Mucosa of rectum (tissue), 2 donors: ENCODE measurements at regions not wholly inside any gene's neighbourhood (a gene's known extent, or its start where the extent isn't known, plus 50 kb on each side); places are given as distances from the start of the nearest gene placed in this dataset.
A peak's percentile ranks its signal among the peaks of the same experiment; 100 is the strongest.

Experiments
- H3K27ac ChIP-seq, 2 donors: one replicate each; pipeline ENCODE4 v1.7.0; 2013; ENCODE audit warnings: inconsistent platforms in 2 of 2, low read depth in 2 of 2, low read length in 2 of 2
- H3K27me3 ChIP-seq, 2 donors: one replicate each; pipeline ENCODE4 v1.7.0; 2013; ENCODE audit warnings: low read length in 2 of 2; ENCODE audit not compliant: control insufficient read depth in 2 of 2, insufficient read depth in 2 of 2
- H3K36me3 ChIP-seq, 2 donors: one replicate each; pipeline ENCODE4 v1.7.0; 2013; ENCODE audit warnings: low read length in 2 of 2; ENCODE audit not compliant: control insufficient read depth in 2 of 2, insufficient read depth in 2 of 2
- H3K4me1 ChIP-seq, 2 donors: one replicate each; pipeline ENCODE4 v1.7.0; 2013; ENCODE audit warnings: low read length in 2 of 2, mild to moderate bottlenecking in 1 of 2; ENCODE audit not compliant: control insufficient read depth in 2 of 2, insufficient read depth in 2 of 2
- H3K4me3 ChIP-seq, 2 donors: one replicate each; pipeline ENCODE4 v1.7.0; 2013; ENCODE audit warnings: low read length in 2 of 2
- H3K9ac ChIP-seq, 2 donors: one replicate each; pipeline ENCODE4 v1.7.0; 2013; ENCODE audit warnings: low read length in 2 of 2, low read depth in 1 of 2, mild to moderate bottlenecking in 1 of 2
- H3K9me3 ChIP-seq, 2 donors: one replicate each; pipeline ENCODE4 v1.7.0; 2013; ENCODE audit warnings: low read length in 2 of 2; ENCODE audit not compliant: control insufficient read depth in 2 of 2
- donor health status: healthy.
- donor health status: Normal muscosa, but diverticular disease.

- Histone ChIP-seq H3K4me1 (peaks cover 5% of the 10 kb centered on the region in 2 donors), H3K9ac (no peak overlapping the region), H3K4me3 (no peak overlapping the region), H3K27ac (no peak overlapping the region), H3K36me3 (no peaks in the 10 kb centered on the region), H3K27me3 (no peaks in the 10 kb centered on the region), H3K9me3 (no peaks in the 10 kb centered on the region)
Measured at GRCh38 chr2:204187229-204188083, 250.9 kb downstream of the ICOS start.

GRCh38 chr2:204191574-204191973, 255.0 kb downstream of the ICOS start:
- no peak overlapping the region for H3K27ac ChIP-seq
- no peak overlapping the region for H3K4me3 ChIP-seq
- no peaks in the 10 kb centered on the region for H3K9me3 ChIP-seq
- no peak overlapping the region for H3K9ac ChIP-seq
- H3K27me3 ChIP-seq = no peaks in the 10 kb centered on the region
- H3K4me1 ChIP-seq = peaks cover 5% of the 10 kb centered on the region in 2 donors
- no peaks in the 10 kb centered on the region for H3K36me3 ChIP-seq

- no peak overlapping the region for H3K9ac ChIP-seq
- H3K4me3 ChIP-seq = no peak overlapping the region
- no peaks in the 10 kb centered on the region for H3K36me3 ChIP-seq
- no peaks in the 10 kb centered on the region for H3K27me3 ChIP-seq
- H3K4me1 ChIP-seq = no peaks in the 10 kb centered on the region
- no peaks in the 10 kb centered on the region for H3K9me3 ChIP-seq
- H3K27ac ChIP-seq = no peak overlapping the region
Measured at GRCh38 chr2:204195498-204195897, 258.9 kb downstream of the ICOS start.

GRCh38 chr2:204197336-204198005, 260.9 kb downstream of the ICOS start:
- no peaks in the 10 kb centered on the region for H3K36me3 ChIP-seq
- H3K9me3 ChIP-seq = no peaks in the 10 kb centered on the region
- H3K4me1 ChIP-seq = no peaks in the 10 kb centered on the region
- H3K9ac ChIP-seq = no peak overlapping the region
- H3K4me3 ChIP-seq = no peak overlapping the region
- H3K27ac ChIP-seq = no peak overlapping the region
- no peaks in the 10 kb centered on the region for H3K27me3 ChIP-seq

GRCh38 chr2:204199357-204199756, 262.8 kb downstream of the ICOS start:
- no peak overlapping the region for H3K9ac ChIP-seq
- H3K36me3 ChIP-seq = no peaks in the 10 kb centered on the region
- H3K27ac ChIP-seq = no peak overlapping the region
- no peak overlapping the region for H3K4me3 ChIP-seq
- H3K27me3 ChIP-seq = no peaks in the 10 kb centered on the region
- H3K9me3 ChIP-seq = no peaks in the 10 kb centered on the region
- H3K4me1 ChIP-seq = no peaks in the 10 kb centered on the region

- no peak overlapping the region for H3K4me3 ChIP-seq
- no peak overlapping the region for H3K9ac ChIP-seq
- H3K27ac ChIP-seq = no peak overlapping the region
- no peaks in the 10 kb centered on the region for H3K9me3 ChIP-seq
- H3K36me3 ChIP-seq = no peaks in the 10 kb centered on the region
- no peaks in the 10 kb centered on the region for H3K27me3 ChIP-seq
- H3K4me1 ChIP-seq = no peaks in the 10 kb centered on the region
Measured at GRCh38 chr2:204201507-204201906, 264.9 kb downstream of the ICOS start.

- Histone ChIP-seq H3K4me1 (no peaks in the 10 kb centered on the region), H3K9me3 (no peaks in the 10 kb centered on the region), H3K27ac (no peak overlapping the region), H3K27me3 (no peaks in the 10 kb centered on the region), H3K9ac (no peak overlapping the region), H3K36me3 (no peaks in the 10 kb centered on the region), H3K4me3 (no peak overlapping the region)
Measured at GRCh38 chr2:204202253-204202652, 265.7 kb downstream of the ICOS start.

GRCh38 chr2:204203704-204204103, 267.1 kb downstream of the ICOS start:
- no peaks in the 10 kb centered on the region for H3K36me3 ChIP-seq
- H3K9ac ChIP-seq = no peak overlapping the region
- peak overlapping the region in 1 of 2 donors; percentile 41 for H3K27ac ChIP-seq
- H3K9me3 ChIP-seq = no peaks in the 10 kb centered on the region
- H3K4me3 ChIP-seq = no peak overlapping the region
- H3K27me3 ChIP-seq = no peaks in the 10 kb centered on the region
- H3K4me1 ChIP-seq = no peaks in the 10 kb centered on the region

- H3K4me1 ChIP-seq = no peaks in the 10 kb centered on the region
- no peaks in the 10 kb centered on the region for H3K9me3 ChIP-seq
- H3K27ac ChIP-seq = no peak overlapping the region
- no peak overlapping the region for H3K4me3 ChIP-seq
- H3K27me3 ChIP-seq = no peaks in the 10 kb centered on the region
- no peak overlapping the region for H3K9ac ChIP-seq
- no peaks in the 10 kb centered on the region for H3K36me3 ChIP-seq
Measured at GRCh38 chr2:204205082-204205481, 268.5 kb downstream of the ICOS start.

- Histone ChIP-seq H3K9ac (no peak overlapping the region), H3K4me3 (no peak overlapping the region), H3K27ac (no peak overlapping the region), H3K36me3 (no peaks in the 10 kb centered on the region), H3K4me1 (no peaks in the 10 kb centered on the region), H3K9me3 (no peaks in the 10 kb centered on the region), H3K27me3 (no peaks in the 10 kb centered on the region)
Measured at GRCh38 chr2:204205538-204205937, 269.0 kb downstream of the ICOS start.
